GM12878 (cell line): ENCODE measurements at regions not wholly inside any gene's neighbourhood (a gene's known extent, or its start where the extent isn't known, plus 50 kb on each side); places are given as distances from the start of the nearest gene placed in this dataset.

ENCODE experiments used
- ATAC-seq: fragments of 200-7000 bp; cut with Tn5 transposase; 3 replicates; pipeline ENCODE4 v1.9.1; 2020; ENCODE audit warnings: mild to moderate bottlenecking, moderate library complexity
- BruUV-seq: library from RNA; stranded (reverse); fragments of 400-500 nt; replicated peaks from 2 replicates; lab custom pipeline; 2021; lab: Mats Ljungman, UMichigan
- CTCF ChIA-PET: fragments of 300-600 bp; sonication (Branson Sonifier 250); formaldehyde crosslinking; extraction: SDS; loops from one replicate; lab custom pipeline; 2021; ENCODE audit warnings: inconsistent platforms; lab: Yijun Ruan, JAX
- POLR2A ChIA-PET: fragments of 350-600 bp; formaldehyde crosslinking; extraction: SDS; loops from one replicate; lab custom pipeline; 2021; ENCODE audit warnings: inconsistent platforms; lab: Charles Lee
- RAD21 ChIA-PET: fragments of 300-600 bp; sonication (Branson Sonifier 250); formaldehyde crosslinking; loops from one replicate; lab custom pipeline; 2023; ENCODE audit warnings: antibody characterized with exemption; ENCODE audit not compliant: unreplicated experiment; lab: Charles Lee
- SMC1A ChIA-PET: fragments of 300-600 bp; sonication (Branson Sonifier 250); formaldehyde crosslinking; loops from one replicate; lab custom pipeline; 2023; ENCODE audit not compliant: unreplicated experiment, uncharacterized antibody; lab: Charles Lee
- DNase-seq: peaks from one replicate; pipeline ENCODE4 v3.0.0-alpha.2; 2011; ENCODE audit warnings: low read depth, low spot score
- FAIRE-seq: peaks from 3 replicates; lab custom pipeline; 2011; peaks lifted over from hg19 to GRCh38; lab: Jason Lieb, UNC
- H2AFZ ChIP-seq: 2 replicates; pipeline ENCODE4 v1.6.0; 2011; ENCODE audit warnings: low read depth, low read length, control low read depth; ENCODE audit not compliant: control insufficient read depth
- H3K27ac ChIP-seq: 2 replicates; pipeline ENCODE4 v1.5.1; 2011; ENCODE audit warnings: control low read depth; ENCODE audit not compliant: control insufficient read depth, insufficient read depth
- H3K27me3 ChIP-seq, 2 experiments: replicated peaks in 1 of 2; 2 replicates each; pipeline versions ENCODE4 v1.6.0 to v1.6.1; 2011; ENCODE audit warnings: low read length in 1 of 2; ENCODE audit not compliant: control insufficient read depth in 2 of 2, insufficient read depth in 2 of 2
- H3K36me3 ChIP-seq, 2 experiments: 2 replicates each; pipeline ENCODE4 v1.5.1; 2011; ENCODE audit warnings: low read length in 1 of 2; ENCODE audit not compliant: control insufficient read depth in 2 of 2, insufficient read depth in 2 of 2
- H3K4me1 ChIP-seq: 2 replicates; pipeline ENCODE4 v1.6.1; 2011; ENCODE audit warnings: mild to moderate bottlenecking, low read length, moderate library complexity, mixed read lengths; ENCODE audit not compliant: control insufficient read depth, insufficient read depth
- H3K4me2 ChIP-seq: 2 replicates; pipeline ENCODE4 v1.6.0; 2011; ENCODE audit warnings: control low read depth; ENCODE audit not compliant: control insufficient read depth, insufficient read depth
- H3K4me3 ChIP-seq: fragments of 200-600 bp; sonication (generic); 2 replicates; pipeline ENCODE4 v1.5.1; 2016
- H3K79me2 ChIP-seq: 2 replicates; pipeline ENCODE4 v1.6.0; 2011; ENCODE audit warnings: low read length; ENCODE audit not compliant: control insufficient read depth, insufficient read depth
- H3K9ac ChIP-seq: 2 replicates; pipeline ENCODE4 v1.8.0; 2011; ENCODE audit warnings: low read length, control low read depth, mixed read lengths; ENCODE audit not compliant: control insufficient read depth, insufficient read depth
- H3K9me3 ChIP-seq: replicated peaks from 3 replicates; pipeline ENCODE4 v1.5.1; 2011; ENCODE audit warnings: mild to moderate bottlenecking, low read length; ENCODE audit not compliant: control insufficient read depth, insufficient read depth
- H4K20me1 ChIP-seq: 2 replicates; pipeline ENCODE4 v1.6.0; 2011; ENCODE audit not compliant: control insufficient read depth, insufficient read depth
- CBX3 ChIP-seq: fragments of 200-600 bp; sonication (generic); IDR thresholded peaks from 2 replicates; pipeline ENCODE4 v1.6.1; 2016; ENCODE audit warnings: low read depth, borderline replicate concordance
- CEBPZ ChIP-seq: fragments of 150-350 bp; IDR thresholded peaks from 2 replicates; pipeline ENCODE4 v1.6.1; 2016; ENCODE audit warnings: low read depth, low read length
- E2F4 ChIP-seq: IDR thresholded peaks from 2 replicates; pipeline ENCODE4 v1.6.1; 2012; ENCODE audit warnings: low read depth, low read length, improper control_type of control experiment
- ELK1 ChIP-seq: IDR thresholded peaks from 2 replicates; pipeline ENCODE4 v1.6.1; 2012; ENCODE audit warnings: low read depth, low read length, improper control_type of control experiment
- EZH2 ChIP-seq: IDR thresholded peaks from 2 replicates; pipeline ENCODE4 v1.6.1; 2012; ENCODE audit warnings: low read depth, mild to moderate bottlenecking, control low read depth, inconsistent platforms, low read length, borderline replicate concordance; ENCODE audit not compliant: control insufficient read depth
- IKZF1 ChIP-seq: fragments of 450-650 bp; conservative IDR thresholded peaks from 2 replicates; pipeline ENCODE4 v1.6.1; 2017; ENCODE audit warnings: antibody characterized with exemption, mild to moderate bottlenecking
- IRF3 ChIP-seq: fragments of 450-650 bp; IDR thresholded peaks from 2 replicates; pipeline ENCODE4 v1.6.1; 2014; ENCODE audit warnings: mild to moderate bottlenecking
- KLF5 ChIP-seq: fragments of 450-650 bp; IDR thresholded peaks from 2 replicates; pipeline ENCODE4 v1.6.1; 2014; ENCODE audit warnings: mild to moderate bottlenecking; ENCODE audit not compliant: partially characterized antibody
- NFIC ChIP-seq: IDR thresholded peaks from 2 replicates; pipeline ENCODE4 v1.6.1; 2012; ENCODE audit warnings: low read depth, mild to moderate bottlenecking, inconsistent platforms, low read length, moderate library complexity
- NKRF ChIP-seq: fragments of 450-650 bp; conservative IDR thresholded peaks from 2 replicates; pipeline ENCODE4 v1.6.1; 2017; ENCODE audit warnings: mild to moderate bottlenecking, moderate library complexity
- PAX5 ChIP-seq: IDR thresholded peaks from 2 replicates; pipeline ENCODE4 v1.6.1; 2011; ENCODE audit warnings: low read depth, low read length, borderline replicate concordance
- PML ChIP-seq: IDR thresholded peaks from 2 replicates; pipeline ENCODE4 v1.6.1; 2012; ENCODE audit warnings: low read length, inconsistent platforms
- SPI1 ChIP-seq: IDR thresholded peaks from 2 replicates; pipeline ENCODE4 v1.6.1; 2011; ENCODE audit warnings: low read depth, mild to moderate bottlenecking, low read length, moderate library complexity, borderline replicate concordance; ENCODE audit not compliant: insufficient read depth
- USF1 ChIP-seq: IDR thresholded peaks from 2 replicates; pipeline ENCODE4 v1.6.1; 2011; ENCODE audit warnings: borderline replicate concordance, low read depth, mild to moderate bottlenecking, moderate library complexity, mixed read lengths, low read length; ENCODE audit not compliant: insufficient read depth; ENCODE audit errors: extremely low read length
- WGBS: methylation state at CpG from one replicate; pipeline ENCODE4 v1.1.6; 2016; ENCODE audit warnings: low lambda C conversion rate; ENCODE audit not compliant: insufficient replicate concordance, insufficient coverage; ENCODE audit errors: missing lambda C conversion rate; 5-methylcytosine and 5-hydroxymethylcytosine counted together
- in situ Hi-C: fragments of 300-500 bp; cut with MboI; formaldehyde crosslinking; loops from 9 replicates; pipeline ENCODE4 v1.14.3; 2018; ENCODE audit warnings: mixed read lengths
- intact Hi-C: fragments of 100-400 bp; cut with micrococcal nuclease; formaldehyde crosslinking; loops from one replicate; pipeline ENCODE4 v1.14.2; 2022; ENCODE audit not compliant: unreplicated experiment

GRCh38 chr4:10784621-10785020 is 100.1 kb upstream of the CLNK start:
- no peaks in the 10 kb centered on the region for H3K27me3 ChIP-seq
- in situ Hi-C loops, result no loop called here
- FAIRE-seq (no peak), ATAC-seq (no peak), DNase-seq (no peak)
- CTCF ChIA-PET, result interaction anchor here (1.1 kb wide), 1 partner anchor 103 kb away, joined by 3 read pairs; no protein-coding TSS in a partner anchor
- no peak overlapping the region for H3K27ac ChIP-seq
- H3K4me2 ChIP-seq, result no peak overlapping the region
- RAD21 ChIA-PET, result no interaction called here
- H3K9ac ChIP-seq, result no peak overlapping the region
- intact Hi-C loops, result no loop called here
- SMC1A ChIA-PET, result interaction anchor here (0.6 to 0.9 kb wide), 2 partner anchors 151 to 1792 kb away, joined by 3 to 4 read pairs; no protein-coding TSS in a partner anchor
- H2AFZ ChIP-seq, result no peak overlapping the region
- H3K79me2 ChIP-seq, result no peaks in the 10 kb centered on the region
- POLR2A ChIA-PET, result interaction anchor here (0.7 kb wide), 1 partner anchor 28 kb away, joined by 3 read pairs; no protein-coding TSS in a partner anchor
- H3K4me3 ChIP-seq, result no peak overlapping the region
- no TSS peak for BruUV-seq
- H3K36me3 ChIP-seq, result no peaks in the 10 kb centered on the region
- H4K20me1 ChIP-seq, result no peaks in the 10 kb centered on the region
- no peaks in the 10 kb centered on the region for H3K9me3 ChIP-seq
- H3K4me1 ChIP-seq, result peaks cover 3% of the 10 kb centered on the region; the same call in 1 of the 2 replicates
- 100% methylated on average over 2 of the region's 2 CpGs for WGBS
- no peak for TF ChIP-seq NKRF
- no peak for TF ChIP-seq IKZF1
- no peak for TF ChIP-seq E2F4
- no peak for TF ChIP-seq USF1
- no peak for TF ChIP-seq PML
- TF ChIP-seq EZH2, result no peak
- no peak for TF ChIP-seq PAX5
- no peak for TF ChIP-seq NFIC
- TF ChIP-seq CBX3, result no peak
- no peak for TF ChIP-seq KLF5
- no peak for TF ChIP-seq ELK1
- TF ChIP-seq CEBPZ, result no peak
- no peak for TF ChIP-seq SPI1
- TF ChIP-seq IRF3, result no peak
